Spleen (tissue), 7 donors: ENCODE measurements at regions not wholly inside any gene's neighbourhood (a gene's known extent, or its start where the extent isn't known, plus 50 kb on each side); places are given as distances from the start of the nearest gene placed in this dataset.

Experiments used
- POLR2A ChIP-seq, 3 donors: fragments of 450-650 bp; IDR thresholded peaks; one replicate each; pipeline ENCODE4 v1.5.1; 2017; ENCODE audit warnings: antibody characterized with exemption in 3 of 3, mild to moderate bottlenecking in 1 of 3
- POLR2AphosphoS5 ChIP-seq, 3 donors: sonication (generic); formaldehyde crosslinking; IDR thresholded peaks; one replicate each; pipeline ENCODE4 v1.5.1; 2017; ENCODE audit warnings: antibody characterized with exemption in 3 of 3
- TF ChIP-seq, protein P1 (sequence below), 11 experiments: fragments of 200-600 bp in 7 of 11; fragments of 450-650 bp in 4 of 11; sonication (generic) in 4 of 11; IDR thresholded peaks in 8 of 11; conservative IDR thresholded peaks in 3 of 11; 1 replicate in 7 of 11; 2 replicates in 4 of 11; pipeline versions ENCODE4 v1.4.0 to v1.8.0; 2016 to 2021; ENCODE audit warnings: antibody characterized with exemption in 11 of 11, inconsistent platforms in 4 of 11, mild to moderate bottlenecking in 1 of 11
- donor health status: DM: no; HTN: no; CAD: no; lungs with moderate emphysema.
- donor health status: DM: no; HTN: no; CAD: no.
- donor health status: DM: no; HTN: no; CAD: no.

GRCh38 chr2:19114126-19114525 is 244.3 kb downstream of the OSR1 start:
- TF ChIP-seq, protein P1, sequence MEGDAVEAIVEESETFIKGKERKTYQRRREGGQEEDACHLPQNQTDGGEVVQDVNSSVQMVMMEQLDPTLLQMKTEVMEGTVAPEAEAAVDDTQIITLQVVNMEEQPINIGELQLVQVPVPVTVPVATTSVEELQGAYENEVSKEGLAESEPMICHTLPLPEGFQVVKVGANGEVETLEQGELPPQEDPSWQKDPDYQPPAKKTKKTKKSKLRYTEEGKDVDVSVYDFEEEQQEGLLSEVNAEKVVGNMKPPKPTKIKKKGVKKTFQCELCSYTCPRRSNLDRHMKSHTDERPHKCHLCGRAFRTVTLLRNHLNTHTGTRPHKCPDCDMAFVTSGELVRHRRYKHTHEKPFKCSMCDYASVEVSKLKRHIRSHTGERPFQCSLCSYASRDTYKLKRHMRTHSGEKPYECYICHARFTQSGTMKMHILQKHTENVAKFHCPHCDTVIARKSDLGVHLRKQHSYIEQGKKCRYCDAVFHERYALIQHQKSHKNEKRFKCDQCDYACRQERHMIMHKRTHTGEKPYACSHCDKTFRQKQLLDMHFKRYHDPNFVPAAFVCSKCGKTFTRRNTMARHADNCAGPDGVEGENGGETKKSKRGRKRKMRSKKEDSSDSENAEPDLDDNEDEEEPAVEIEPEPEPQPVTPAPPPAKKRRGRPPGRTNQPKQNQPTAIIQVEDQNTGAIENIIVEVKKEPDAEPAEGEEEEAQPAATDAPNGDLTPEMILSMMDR (IDR thresholded peaks at IDR 0.05 in 8 of 11, conservative IDR thresholded peaks at IDR 0.05 in 3 of 11), result no peak
- TF ChIP-seq POLR2A (IDR thresholded peaks at IDR 0.05) (no peak), POLR2AphosphoS5 (IDR thresholded peaks at IDR 0.05) (no peak)
